ENCODE measurements at regions not wholly inside any gene's neighbourhood (a gene's known extent, or its start where the extent isn't known, plus 50 kb on each side); places are given as distances from the start of the nearest gene placed in this dataset.

- TF ChIP-seq, protein P1, sequence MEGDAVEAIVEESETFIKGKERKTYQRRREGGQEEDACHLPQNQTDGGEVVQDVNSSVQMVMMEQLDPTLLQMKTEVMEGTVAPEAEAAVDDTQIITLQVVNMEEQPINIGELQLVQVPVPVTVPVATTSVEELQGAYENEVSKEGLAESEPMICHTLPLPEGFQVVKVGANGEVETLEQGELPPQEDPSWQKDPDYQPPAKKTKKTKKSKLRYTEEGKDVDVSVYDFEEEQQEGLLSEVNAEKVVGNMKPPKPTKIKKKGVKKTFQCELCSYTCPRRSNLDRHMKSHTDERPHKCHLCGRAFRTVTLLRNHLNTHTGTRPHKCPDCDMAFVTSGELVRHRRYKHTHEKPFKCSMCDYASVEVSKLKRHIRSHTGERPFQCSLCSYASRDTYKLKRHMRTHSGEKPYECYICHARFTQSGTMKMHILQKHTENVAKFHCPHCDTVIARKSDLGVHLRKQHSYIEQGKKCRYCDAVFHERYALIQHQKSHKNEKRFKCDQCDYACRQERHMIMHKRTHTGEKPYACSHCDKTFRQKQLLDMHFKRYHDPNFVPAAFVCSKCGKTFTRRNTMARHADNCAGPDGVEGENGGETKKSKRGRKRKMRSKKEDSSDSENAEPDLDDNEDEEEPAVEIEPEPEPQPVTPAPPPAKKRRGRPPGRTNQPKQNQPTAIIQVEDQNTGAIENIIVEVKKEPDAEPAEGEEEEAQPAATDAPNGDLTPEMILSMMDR (IDR thresholded peaks at IDR 0.05), result no peak
- no peak for TF ChIP-seq POLR2A (IDR thresholded peaks at IDR 0.05)
Measured at GRCh38 chr3:99466331-99466730, 172.1 kb upstream of the COL8A1 start.
